ENCODE measurements at regions not wholly inside any gene's neighbourhood (a gene's known extent, or its start where the extent isn't known, plus 50 kb on each side); places are given as distances from the start of the nearest gene placed in this dataset.

- DNase-seq (ENCODE audit: low spot score): no peak
- ATAC-seq: peak; percentile 80
These were observed 55.6 kb downstream of the RHOXF2B start for GRCh38 chrX:120021927-120022326.

DNA sequence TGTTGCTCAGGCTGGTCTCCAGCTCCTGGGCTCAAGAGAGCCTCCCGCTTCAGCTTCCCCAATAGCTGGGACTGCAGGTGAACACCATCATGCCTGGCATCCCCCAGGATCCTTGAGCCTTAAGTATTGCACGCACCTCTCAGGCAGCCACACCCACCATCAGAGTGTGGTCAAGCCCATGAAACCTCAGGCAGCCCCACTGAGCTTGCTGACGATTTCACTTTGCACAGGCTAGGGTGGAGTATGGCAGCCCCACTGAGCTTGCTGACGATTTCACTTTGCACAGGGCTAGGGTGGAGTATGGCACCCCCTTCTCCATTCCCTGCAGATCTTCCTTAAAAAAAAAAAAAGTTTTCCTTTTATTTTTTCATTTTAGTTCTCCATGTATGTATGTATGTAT lies 57.2 kb downstream of the RHOXF2B start:
- no peak for DNase-seq (ENCODE audit: low spot score)
- no peak for ATAC-seq

- ATAC-seq: no peak
These were observed 61.4 kb downstream of the RHOXF2B start for GRCh38 chrX:120016068-120016441.

DNA sequence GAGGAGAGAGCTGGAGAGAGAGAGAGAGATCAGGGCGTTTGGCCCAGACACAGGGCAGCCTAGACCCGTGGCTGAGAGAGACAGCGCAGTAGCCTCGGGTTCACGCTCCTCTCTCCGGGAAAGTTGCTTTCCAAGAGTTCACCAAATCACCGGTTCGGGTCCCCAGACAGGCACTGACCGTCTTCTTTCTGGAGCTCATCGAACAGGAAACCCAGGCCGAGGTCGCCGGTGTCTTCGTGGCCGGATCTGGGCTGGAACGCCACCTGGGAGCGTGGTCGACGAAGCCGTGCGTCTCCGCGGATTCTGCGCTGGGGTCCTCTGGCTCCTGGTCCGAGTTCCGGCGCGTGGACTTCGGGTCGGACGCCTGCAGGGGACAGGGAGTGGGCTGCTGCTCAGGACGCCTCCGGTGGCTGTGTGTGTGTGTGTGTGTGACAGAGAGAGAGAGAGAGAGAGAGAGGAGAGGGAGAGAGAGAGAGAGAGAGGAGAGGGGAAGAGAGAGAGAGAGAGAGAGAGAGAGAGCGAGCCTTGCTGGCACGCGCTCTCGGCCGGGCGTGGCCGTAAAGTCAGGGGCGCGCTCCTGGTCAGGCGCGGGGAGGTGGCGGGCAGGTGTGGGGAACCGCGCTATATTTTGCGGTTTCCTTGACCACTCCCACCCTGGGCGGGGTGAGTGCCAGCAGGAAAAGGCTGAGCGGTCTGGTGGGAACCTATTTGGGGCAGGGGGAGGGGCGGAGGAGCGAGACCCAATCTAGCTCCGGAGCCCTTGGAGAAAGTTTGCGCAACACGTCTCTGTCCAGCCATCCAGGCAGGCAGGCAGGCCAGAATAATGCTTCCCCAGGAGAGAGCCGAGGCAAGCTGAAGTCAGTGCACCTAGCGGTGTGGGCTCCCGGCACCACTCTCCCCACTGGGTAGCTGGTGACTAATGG lies 62.1 kb downstream of the RHOXF2B start:
- peak; percentile 49 for ATAC-seq

More at GRCh38 chrX:120016068-120016441, 61.4 kb downstream of the RHOXF2B start:
- DNase-seq (ENCODE audit: low spot score): no peak

DNA sequence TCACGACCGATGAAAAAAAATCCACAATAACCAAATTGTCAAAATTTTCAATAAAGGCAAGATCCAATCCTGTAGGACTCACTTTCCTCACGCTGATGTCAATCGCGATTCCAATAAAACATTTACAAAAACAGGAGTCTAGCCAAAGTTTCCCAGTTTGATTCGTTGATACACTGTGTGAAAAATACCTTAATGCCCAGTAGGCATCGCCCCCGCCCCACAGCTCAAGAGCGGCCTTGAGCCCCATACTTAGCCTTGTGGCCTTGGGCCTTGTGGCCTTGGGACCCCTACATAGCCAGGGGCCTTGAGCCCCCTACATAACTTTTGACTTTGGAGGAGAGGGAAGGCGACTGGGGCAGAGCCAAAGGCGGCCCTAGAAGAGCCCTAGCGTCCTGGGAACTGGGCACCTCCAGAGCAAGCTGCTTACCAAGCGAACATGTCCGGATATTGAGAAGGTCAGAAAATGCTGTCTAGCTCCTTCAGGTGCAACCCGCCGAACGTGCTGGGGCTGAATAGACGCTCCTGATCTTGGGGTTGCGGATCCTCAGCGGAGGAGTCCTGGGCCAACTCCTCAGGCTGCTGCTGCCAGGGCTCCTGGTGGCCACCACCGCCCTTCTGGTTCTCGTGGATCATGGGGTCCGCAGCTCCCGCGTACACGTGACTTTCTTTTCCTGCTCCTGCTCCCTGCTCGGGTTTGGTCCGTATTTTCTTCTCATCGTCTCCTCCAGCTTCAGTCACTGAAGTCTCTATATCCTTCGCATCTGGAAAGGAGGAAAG lies 62.9 kb downstream of the RHOXF2B start:
- DNase-seq (ENCODE audit: low spot score): no peak
- no peak for ATAC-seq

More for the DNA sequence above, 62.1 kb downstream of the RHOXF2B start:
- DNase-seq (ENCODE audit: low spot score): no peak

GRCh38 chrX:120001787-120002186 lies 58.2 kb upstream of the NKAP start:
- ATAC-seq: no peak
- DNase-seq (ENCODE audit: low spot score): no peak

DNA sequence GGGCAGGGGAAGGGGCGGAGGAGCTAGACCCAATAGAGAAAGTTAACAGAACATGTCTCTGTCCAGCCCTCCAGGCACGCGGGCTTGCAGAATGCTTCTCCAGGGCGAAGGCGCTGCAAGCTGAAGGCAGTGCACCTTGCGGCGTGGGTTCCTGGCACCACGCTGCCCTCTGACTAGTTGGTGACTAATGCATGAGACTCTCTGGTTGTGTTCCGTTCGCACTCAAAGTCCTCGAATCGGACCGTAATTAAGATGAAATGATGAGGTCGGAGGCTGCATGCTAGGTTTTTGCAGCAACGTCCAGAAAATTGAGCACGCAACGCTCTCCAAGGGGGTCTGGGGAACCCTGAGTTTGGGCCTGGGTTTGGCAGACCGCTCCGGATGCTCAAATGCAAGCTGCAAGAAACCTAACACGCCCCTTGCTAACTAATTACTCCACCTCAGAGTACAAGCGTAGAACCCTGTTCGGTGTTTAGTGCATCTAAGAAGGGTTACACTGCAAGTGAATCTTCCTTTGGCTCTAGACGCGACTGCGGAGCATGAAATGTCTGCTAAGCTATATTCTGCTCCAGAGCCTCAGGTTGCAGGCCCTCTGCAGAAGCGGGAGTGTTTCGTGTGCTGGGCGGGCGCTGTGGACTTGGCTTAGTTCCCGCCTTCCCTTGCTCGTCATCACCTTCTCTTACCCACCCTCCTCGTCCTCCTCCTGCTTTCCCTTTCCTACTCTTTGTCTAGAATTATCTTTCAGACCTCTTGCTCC lies 57.1 kb upstream of the NKAP start:
- ATAC-seq: no peak
- no peak for DNase-seq (ENCODE audit: low spot score)

DNA sequence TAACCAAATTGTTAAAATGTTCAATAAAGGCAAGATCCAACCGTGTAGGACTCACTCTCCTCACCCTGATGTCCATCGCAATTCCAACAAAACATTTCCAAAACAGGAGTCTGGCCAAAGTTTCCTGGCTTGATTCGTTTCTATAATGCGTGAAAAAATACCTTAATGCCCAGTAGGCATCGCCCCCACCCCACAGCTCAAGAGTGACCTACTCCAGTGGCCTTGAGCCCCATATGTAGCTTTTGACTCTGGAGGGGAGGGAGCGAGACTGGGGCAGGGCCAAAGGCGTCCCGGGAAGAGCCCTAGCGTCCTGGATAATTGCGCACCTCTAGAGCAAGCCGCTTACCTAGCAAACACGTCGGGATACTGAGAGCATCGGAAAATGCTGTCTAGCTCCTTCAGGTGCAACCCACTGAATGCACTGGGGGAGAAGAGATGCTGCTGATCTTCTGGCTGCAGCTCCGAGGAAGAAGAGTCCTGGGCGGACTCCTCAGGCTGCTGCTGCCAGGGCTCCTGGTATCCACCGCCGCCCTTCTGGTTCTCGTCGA lies 55.6 kb upstream of the NKAP start:
- ATAC-seq (no peak), DNase-seq (ENCODE audit: low spot score) (no peak)

- ATAC-seq (no peak), DNase-seq (ENCODE audit: low spot score) (no peak)
These were observed 54.0 kb upstream of the NKAP start for GRCh38 chrX:119997570-119997969.

- no peak for ATAC-seq
- DNase-seq (ENCODE audit: low spot score): no peak
These were observed 53.3 kb upstream of the NKAP start for GRCh38 chrX:119996600-119997524.

DNA sequence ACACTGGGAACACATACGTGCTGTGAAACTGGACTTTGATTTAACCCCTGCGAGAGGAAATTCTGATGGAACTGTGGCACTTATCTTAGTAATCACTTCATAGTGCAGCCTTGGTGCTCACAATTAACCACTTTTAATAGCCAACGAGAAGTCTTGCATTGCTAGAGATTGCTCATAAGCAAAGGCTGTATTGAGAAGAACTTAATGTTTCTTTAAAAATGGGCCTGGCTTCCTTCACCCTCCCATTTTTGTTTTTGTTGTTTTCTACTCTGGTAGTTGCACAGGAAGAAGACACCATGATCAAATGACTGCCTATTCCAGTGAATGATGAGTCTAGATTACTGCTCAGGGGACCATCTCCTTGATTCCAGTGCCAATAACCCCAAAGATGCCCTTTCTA lies 52.5 kb upstream of the NKAP start:
- ATAC-seq (no peak), DNase-seq (ENCODE audit: low spot score) (no peak)
